Tibial nerve (tissue), 4 donors: ENCODE measurements at regions not wholly inside any gene's neighbourhood (a gene's known extent, or its start where the extent isn't known, plus 50 kb on each side); places are given as distances from the start of the nearest gene placed in this dataset.

Experiments
- DNase-seq, 2 donors: peaks; one replicate each; pipeline ENCODE4 v3.0.0-alpha.2; 2019; ENCODE audit warnings: low spot score in 2 of 2
- H3K27ac ChIP-seq, 4 donors: fragments of 200-600 bp; sonication (generic) in 3 of 4; one replicate each; pipeline ENCODE4 v1.5.1; 2017 to 2019; ENCODE audit warnings: mild to moderate bottlenecking in 1 of 4
- H3K27me3 ChIP-seq, 2 donors: fragments of 200-600 bp; sonication (generic) in 1 of 2; one replicate each; pipeline versions ENCODE4 v1.5.1 to v1.6.0; 2017 to 2019
- H3K36me3 ChIP-seq, 3 donors: fragments of 200-600 bp; sonication (generic); one replicate each; pipeline ENCODE4 v1.5.1; 2018 to 2019
- H3K4me1 ChIP-seq, 4 donors: fragments of 200-600 bp; sonication (generic) in 3 of 4; one replicate each; pipeline ENCODE4 v1.5.1; 2017 to 2019
- H3K4me3 ChIP-seq, 4 donors: fragments of 200-600 bp; sonication (generic) in 3 of 4; one replicate each; pipeline ENCODE4 v1.5.1; 2017 to 2019; ENCODE audit warnings: mild to moderate bottlenecking in 1 of 4, moderate library complexity in 1 of 4
- H3K9me3 ChIP-seq, 4 donors: fragments of 200-600 bp; sonication (generic) in 3 of 4; one replicate each; pipeline ENCODE4 v1.5.1; 2017 to 2019
- CTCF ChIP-seq, 5 experiments: fragments of 200-600 bp in 3 of 5; fragments of 450-650 bp in 2 of 5; sonication (generic) in 3 of 5; IDR thresholded peaks; one replicate each; pipeline ENCODE4 v1.5.1; 2016 to 2019; ENCODE audit warnings: antibody characterized with exemption in 5 of 5, mild to moderate bottlenecking in 3 of 5, moderate library complexity in 2 of 5
- EP300 ChIP-seq, 2 donors: sonication (generic); formaldehyde crosslinking; IDR thresholded peaks; one replicate each; pipeline ENCODE4 v1.6.1; 2017; ENCODE audit warnings: antibody characterized with exemption in 2 of 2, mild to moderate bottlenecking in 1 of 2
- POLR2A ChIP-seq, 2 donors: fragments of 450-650 bp; IDR thresholded peaks; one replicate each; pipeline ENCODE4 v1.6.1; 2017; ENCODE audit warnings: antibody characterized with exemption in 2 of 2, mild to moderate bottlenecking in 2 of 2, moderate library complexity in 2 of 2
- WGBS, 2 donors: methylation state at CpG; one replicate each; pipeline ENCODE4 v1.1.5; 2018; 5-methylcytosine and 5-hydroxymethylcytosine counted together

GRCh38 chr1:43035821-43036741 is 77.4 kb upstream of the SLC2A1 start:
- 50 to 62% methylated on average over 8 to 22 of the region's 24 CpGs for WGBS, 2 donors
- Histone ChIP-seq H3K9me3 (no peaks in the 10 kb centered on the region), H3K27ac (no peak overlapping the region), H3K27me3 (no peaks in the 10 kb centered on the region), H3K4me3 (no peak overlapping the region), H3K36me3 (no peaks in the 10 kb centered on the region), H3K4me1 (peaks cover 0 to 8% (median 0%) of the 10 kb centered on the region in 4 donors)
- TF ChIP-seq POLR2A (IDR thresholded peaks at IDR 0.05) (no peak), EP300 (IDR thresholded peaks at IDR 0.05) (no peak), CTCF (IDR thresholded peaks at IDR 0.05) (no peak)
- DNase-seq = no peak

GRCh38 chr1:43034778-43035177 is 76.1 kb upstream of the SLC2A1 start:
- TF ChIP-seq CTCF (IDR thresholded peaks at IDR 0.05) (no peak), EP300 (IDR thresholded peaks at IDR 0.05) (no peak), POLR2A (IDR thresholded peaks at IDR 0.05) (no peak)
- Histone ChIP-seq H3K9me3 (no peaks in the 10 kb centered on the region), H3K4me1 (peaks cover 0 to 8% (median 0%) of the 10 kb centered on the region in 4 donors), H3K27me3 (no peaks in the 10 kb centered on the region), H3K27ac (no peak overlapping the region), H3K4me3 (no peak overlapping the region), H3K36me3 (no peaks in the 10 kb centered on the region)
- 76 to 88% methylated on average over 4 of the region's 4 CpGs for WGBS, 2 donors
- DNase-seq = no peak

GRCh38 chr1:43034195-43034658 is 75.6 kb upstream of the SLC2A1 start:
- no peak overlapping the region for H3K27ac ChIP-seq
- H3K4me1 ChIP-seq = peaks cover 0 to 8% (median 0%) of the 10 kb centered on the region in 4 donors
- no peak for DNase-seq
- 72 to 73% methylated on average over 3 of the region's 3 CpGs for WGBS, 2 donors
- TF ChIP-seq CTCF (IDR thresholded peaks at IDR 0.05) = no peak
- TF ChIP-seq EP300 (IDR thresholded peaks at IDR 0.05) = no peak
- no peak for TF ChIP-seq POLR2A (IDR thresholded peaks at IDR 0.05)
- no peaks in the 10 kb centered on the region for H3K36me3 ChIP-seq
- H3K9me3 ChIP-seq = no peaks in the 10 kb centered on the region
- no peak overlapping the region for H3K4me3 ChIP-seq
- H3K27me3 ChIP-seq = no peaks in the 10 kb centered on the region

- Histone ChIP-seq H3K4me1 (peaks cover 0 to 6% (median 0%) of the 10 kb centered on the region in 4 donors), H3K9me3 (no peaks in the 10 kb centered on the region), H3K27ac (no peak overlapping the region), H3K27me3 (no peaks in the 10 kb centered on the region), H3K4me3 (no peak overlapping the region), H3K36me3 (no peaks in the 10 kb centered on the region)
- TF ChIP-seq CTCF (IDR thresholded peaks at IDR 0.05) (no peak), EP300 (IDR thresholded peaks at IDR 0.05) (no peak), POLR2A (IDR thresholded peaks at IDR 0.05) (no peak)
- WGBS, 2 donors = 91% methylated on average over 14 of the region's 14 CpGs
- no peak for DNase-seq
These were observed 72.9 kb upstream of the SLC2A1 start for GRCh38 chr1:43031316-43032203.
